Kidney epithelial cell (primary cell): ENCODE measurements at regions not wholly inside any gene's neighbourhood (a gene's known extent, or its start where the extent isn't known, plus 50 kb on each side); places are given as distances from the start of the nearest gene placed in this dataset.

Source experiments
- DNase-seq: peaks from one replicate; pipeline ENCODE4 v3.0.0-alpha.2; 2010; ENCODE audit warnings: low read depth
- H3K27me3 ChIP-seq: 2 replicates; pipeline ENCODE4 v1.6.0; 2011; ENCODE audit warnings: low read length; ENCODE audit not compliant: control insufficient read depth, insufficient read depth
- H3K36me3 ChIP-seq: 2 replicates; pipeline ENCODE4 v1.5.1; 2011; ENCODE audit warnings: low read length; ENCODE audit not compliant: control insufficient read depth, insufficient read depth
- H3K4me3 ChIP-seq: 2 replicates; pipeline ENCODE4 v1.5.1; 2011; ENCODE audit warnings: low read depth, mild to moderate bottlenecking, control low read depth, low read length
- CTCF ChIP-seq: IDR thresholded peaks from 2 replicates; pipeline ENCODE4 v1.5.1; 2011; ENCODE audit warnings: mild to moderate bottlenecking, moderate library complexity, low read length, control low read depth, inconsistent platforms; ENCODE audit not compliant: insufficient read depth, poor library complexity, severe bottlenecking

DNA sequence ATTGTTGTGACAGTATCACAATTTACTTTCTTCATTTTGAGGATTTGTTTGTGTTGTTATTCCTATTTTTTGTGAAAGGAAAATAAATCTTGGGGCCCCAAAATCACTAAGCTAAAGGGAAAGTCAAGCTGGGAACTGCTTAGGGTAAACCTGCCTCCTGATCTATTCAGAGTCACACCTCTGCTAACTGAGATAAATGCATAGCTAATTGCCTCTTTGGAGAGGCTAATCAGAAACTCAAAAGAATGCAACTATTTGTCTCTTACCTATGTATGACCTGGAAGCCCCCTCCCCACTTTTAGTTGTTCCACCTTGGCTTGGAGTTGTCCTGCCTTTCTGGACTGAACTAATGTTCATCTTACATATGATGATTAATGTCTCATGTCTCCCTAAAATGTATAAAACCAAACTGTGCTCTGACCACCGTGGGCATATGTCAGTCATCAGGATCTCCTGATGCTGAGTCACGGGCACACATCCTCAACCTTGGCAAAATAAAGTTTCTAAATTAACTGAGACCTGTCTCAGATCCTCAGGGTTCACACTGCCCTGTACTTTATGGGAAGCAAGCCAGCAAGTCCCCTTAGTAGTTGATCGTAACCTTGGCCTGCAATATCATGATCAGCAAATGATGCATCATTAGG is 523.2 kb upstream of the GOLIM4 start:
- no peak for DNase-seq
- TF ChIP-seq CTCF = no peak
- H3K36me3 ChIP-seq = no peaks in the 10 kb centered on the region
- no peak overlapping the region for H3K4me3 ChIP-seq
- no peaks in the 10 kb centered on the region for H3K27me3 ChIP-seq

- no peak overlapping the region for H3K4me3 ChIP-seq
- no peak for DNase-seq
- H3K27me3 ChIP-seq = no peaks in the 10 kb centered on the region
- no peak for TF ChIP-seq CTCF
- H3K36me3 ChIP-seq = no peaks in the 10 kb centered on the region
These were observed 521.9 kb upstream of the GOLIM4 start for GRCh38 chr3:168617658-168618057.

- H3K4me3 ChIP-seq = no peak overlapping the region
- no peak for TF ChIP-seq CTCF
- no peak for DNase-seq
- H3K36me3 ChIP-seq = no peaks in the 10 kb centered on the region
- H3K27me3 ChIP-seq = no peaks in the 10 kb centered on the region
These were observed 521.2 kb upstream of the GOLIM4 start for GRCh38 chr3:168616915-168617314.

DNA sequence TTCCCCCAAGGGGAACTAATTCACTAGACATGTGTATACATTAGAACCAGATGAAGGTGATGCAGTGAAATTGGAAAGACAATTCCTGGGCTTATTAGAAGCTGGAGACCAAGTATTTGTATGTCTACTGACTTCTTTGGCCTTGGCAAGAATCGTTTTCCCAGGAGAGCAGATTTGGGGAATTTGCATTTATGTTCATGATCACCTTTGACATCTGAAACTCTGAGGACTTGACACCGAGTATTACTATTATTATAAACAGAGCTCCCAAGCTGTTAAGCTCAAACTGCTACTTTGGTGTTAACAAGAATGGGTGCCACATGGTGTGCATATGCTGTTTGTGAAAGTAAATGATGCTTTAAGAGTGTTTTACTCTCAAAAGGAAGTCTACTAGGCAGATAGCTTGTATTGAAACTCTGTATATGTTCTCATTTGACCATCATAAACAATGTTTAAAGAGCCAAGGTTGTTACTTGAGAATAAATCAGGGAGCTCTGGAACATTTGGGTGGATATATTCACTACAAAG is 519.8 kb upstream of the GOLIM4 start:
- Histone ChIP-seq H3K4me3 (no peak overlapping the region), H3K36me3 (no peaks in the 10 kb centered on the region), H3K27me3 (no peaks in the 10 kb centered on the region)
- no peak for DNase-seq
- no peak for TF ChIP-seq CTCF

DNA sequence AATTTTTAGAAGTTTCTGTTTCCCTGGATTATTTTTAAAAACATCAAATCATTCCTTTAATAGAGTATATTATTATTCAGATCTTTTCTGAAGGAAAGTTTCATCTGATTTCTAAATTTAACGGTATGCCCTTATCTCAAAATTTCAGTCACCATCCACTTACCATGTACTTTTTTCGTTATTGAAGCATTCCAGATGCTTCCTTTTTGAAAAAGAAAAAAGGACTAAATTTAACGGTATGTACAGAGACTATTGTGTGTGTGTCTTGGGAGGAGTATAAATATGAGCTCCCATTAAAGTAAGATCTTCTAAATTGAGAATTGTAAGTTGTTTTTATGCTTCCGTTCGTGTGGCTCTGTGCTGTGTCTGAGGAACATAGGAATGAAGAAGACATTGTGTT is 517.4 kb upstream of the GOLIM4 start:
- Histone ChIP-seq H3K4me3 (no peak overlapping the region), H3K27me3 (no peaks in the 10 kb centered on the region), H3K36me3 (no peaks in the 10 kb centered on the region)
- no peak for DNase-seq
- no peak for TF ChIP-seq CTCF

DNA sequence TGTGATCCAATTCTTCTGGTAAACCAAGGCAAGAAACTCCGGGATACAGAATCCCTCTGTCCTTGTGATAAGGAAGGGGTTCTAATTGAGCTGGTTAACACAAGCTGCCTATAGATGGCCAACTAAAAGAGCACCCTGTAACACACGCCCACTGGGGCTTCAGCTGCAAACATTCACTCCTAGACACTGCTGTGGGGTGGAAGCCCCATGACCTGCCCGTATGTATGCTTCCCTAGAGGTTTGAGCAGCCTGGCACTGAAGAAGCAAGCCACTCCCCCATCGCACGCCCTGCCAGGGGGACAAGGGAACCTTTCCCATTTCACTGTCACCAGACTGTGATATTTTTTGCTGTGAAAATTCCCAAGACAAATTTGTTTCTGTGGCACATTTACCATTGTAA is 516.9 kb upstream of the GOLIM4 start:
- no peak for TF ChIP-seq CTCF
- DNase-seq = no peak
- Histone ChIP-seq H3K4me3 (no peak overlapping the region), H3K36me3 (no peaks in the 10 kb centered on the region), H3K27me3 (no peaks in the 10 kb centered on the region)
